ENCODE measurements at regions not wholly inside any gene's neighbourhood (a gene's known extent, or its start where the extent isn't known, plus 50 kb on each side); places are given as distances from the start of the nearest gene placed in this dataset.

DNA sequence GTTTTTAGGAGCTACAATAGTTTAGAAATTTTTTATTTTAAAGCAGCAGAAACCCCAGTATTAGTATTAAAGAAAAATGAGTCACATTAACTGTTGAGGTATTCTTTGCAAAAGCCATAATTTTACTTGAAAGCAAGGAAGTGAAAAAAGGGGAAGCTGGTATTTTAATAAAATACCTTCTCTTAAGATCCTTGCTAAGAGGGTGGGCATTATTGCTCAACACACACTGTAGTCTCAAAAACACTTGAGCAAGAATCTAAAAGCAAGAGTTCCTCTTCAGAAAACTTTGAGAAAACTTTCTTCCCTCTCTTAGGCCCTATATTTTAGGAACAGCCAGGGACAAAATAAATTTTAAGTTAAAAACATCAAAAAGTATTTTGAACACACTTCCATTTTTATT is 259.4 kb upstream of the DIAPH2 start:
- TF ChIP-seq, protein P1, sequence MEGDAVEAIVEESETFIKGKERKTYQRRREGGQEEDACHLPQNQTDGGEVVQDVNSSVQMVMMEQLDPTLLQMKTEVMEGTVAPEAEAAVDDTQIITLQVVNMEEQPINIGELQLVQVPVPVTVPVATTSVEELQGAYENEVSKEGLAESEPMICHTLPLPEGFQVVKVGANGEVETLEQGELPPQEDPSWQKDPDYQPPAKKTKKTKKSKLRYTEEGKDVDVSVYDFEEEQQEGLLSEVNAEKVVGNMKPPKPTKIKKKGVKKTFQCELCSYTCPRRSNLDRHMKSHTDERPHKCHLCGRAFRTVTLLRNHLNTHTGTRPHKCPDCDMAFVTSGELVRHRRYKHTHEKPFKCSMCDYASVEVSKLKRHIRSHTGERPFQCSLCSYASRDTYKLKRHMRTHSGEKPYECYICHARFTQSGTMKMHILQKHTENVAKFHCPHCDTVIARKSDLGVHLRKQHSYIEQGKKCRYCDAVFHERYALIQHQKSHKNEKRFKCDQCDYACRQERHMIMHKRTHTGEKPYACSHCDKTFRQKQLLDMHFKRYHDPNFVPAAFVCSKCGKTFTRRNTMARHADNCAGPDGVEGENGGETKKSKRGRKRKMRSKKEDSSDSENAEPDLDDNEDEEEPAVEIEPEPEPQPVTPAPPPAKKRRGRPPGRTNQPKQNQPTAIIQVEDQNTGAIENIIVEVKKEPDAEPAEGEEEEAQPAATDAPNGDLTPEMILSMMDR (optimal IDR thresholded peaks at IDR 0.05 in 1 of 3, IDR thresholded peaks at IDR 0.05 in 1 of 3, conservative IDR thresholded peaks at IDR 0.05 in 1 of 3; ENCODE audit: extremely low read depth in 1 of 3, insufficient read depth in 2 of 3, low read length in 3 of 3), result no peak
- no peak for TF ChIP-seq EZH2 (IDR thresholded peaks at IDR 0.05; ENCODE audit: low read length)

Measured in keratinocyte (primary cell).